KMS-11 (cell line): ENCODE measurements at regions not wholly inside any gene's neighbourhood (a gene's known extent, or its start where the extent isn't known, plus 50 kb on each side); places are given as distances from the start of the nearest gene placed in this dataset.

Source experiments
- H2AFZ ChIP-seq: fragments of 200-600 bp; sonication (generic); 2 replicates; pipeline ENCODE4 v1.6.1; 2016; ENCODE audit warnings: antibody characterized with exemption, mixed run types, low read depth
- H3K27ac ChIP-seq: fragments of 200-600 bp; sonication (generic); 2 replicates; pipeline ENCODE4 v1.6.1; 2016; ENCODE audit warnings: mild to moderate bottlenecking, mixed run types
- H3K27me3 ChIP-seq: fragments of 200-600 bp; sonication (generic); 2 replicates; pipeline ENCODE4 v1.6.1; 2017; ENCODE audit warnings: mild to moderate bottlenecking, low read depth, mixed run types, moderate library complexity; ENCODE audit not compliant: insufficient read depth
- H3K36me3 ChIP-seq: fragments of 200-600 bp; sonication (generic); 2 replicates; pipeline ENCODE4 v1.6.1; 2017; ENCODE audit warnings: mild to moderate bottlenecking, mixed run types; ENCODE audit not compliant: insufficient read depth
- H3K4me1 ChIP-seq: fragments of 200-600 bp; sonication (generic); 2 replicates; pipeline ENCODE4 v1.6.1; 2016; ENCODE audit warnings: mild to moderate bottlenecking, low read depth, mixed run types; ENCODE audit not compliant: poor library complexity, severe bottlenecking
- H3K4me2 ChIP-seq: fragments of 200-600 bp; sonication (generic); 2 replicates; pipeline ENCODE4 v1.7.0; 2016; ENCODE audit warnings: mild to moderate bottlenecking, mixed run types
- H3K4me3 ChIP-seq: fragments of 200-600 bp; sonication (generic); IDR thresholded peaks from 2 replicates; pipeline ENCODE4 v1.6.1; 2017; ENCODE audit warnings: low read depth, low read length, mixed read lengths; ENCODE audit not compliant: insufficient read depth
- H3K79me2 ChIP-seq: fragments of 200-600 bp; sonication (generic); 2 replicates; pipeline ENCODE4 v1.6.1; 2016; ENCODE audit warnings: low read depth, mixed run types; ENCODE audit not compliant: insufficient read depth
- H3K9ac ChIP-seq: fragments of 200-600 bp; sonication (generic); 2 replicates; pipeline ENCODE4 v1.6.1; 2016; ENCODE audit warnings: mild to moderate bottlenecking, mixed run types
- H4K20me1 ChIP-seq: fragments of 200-600 bp; sonication (generic); 2 replicates; pipeline ENCODE4 v1.6.1; 2016; ENCODE audit warnings: mild to moderate bottlenecking, mixed run types; ENCODE audit not compliant: insufficient read depth
- TF ChIP-seq, protein P1 (sequence below): fragments of 200-600 bp; sonication (generic); conservative IDR thresholded peaks from 2 replicates; pipeline ENCODE4 v1.6.1; 2017; ENCODE audit warnings: low read depth, mild to moderate bottlenecking, antibody characterized with exemption, low read length, moderate library complexity, mixed read lengths

DNA sequence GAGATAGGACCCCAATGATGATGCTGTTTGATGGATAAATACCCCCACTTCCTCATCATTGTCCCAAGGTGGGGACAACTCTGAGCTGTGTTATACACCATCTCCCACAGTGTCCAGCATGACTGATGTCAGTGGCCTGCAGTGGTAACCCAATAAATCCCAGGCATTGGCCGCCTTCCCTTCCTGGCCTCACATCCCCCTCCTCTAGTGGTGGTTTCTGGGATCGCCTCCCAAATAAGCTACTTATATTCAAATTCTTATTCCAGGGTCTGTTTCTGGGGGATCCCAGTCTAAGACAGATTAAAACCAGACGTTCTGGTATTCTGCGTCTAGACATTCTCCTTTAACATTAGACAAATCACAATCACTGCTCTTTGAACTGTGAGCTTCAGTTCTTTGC is 90.6 kb downstream of the SCP2D1 start:
- Histone ChIP-seq H3K9ac (no peak overlapping the region), H3K27me3 (no peaks in the 10 kb centered on the region), H3K4me1 (no peaks in the 10 kb centered on the region), H3K4me2 (no peak overlapping the region), H2AFZ (no peak overlapping the region), H3K79me2 (no peaks in the 10 kb centered on the region), H3K4me3 (no peak overlapping the region), H4K20me1 (no peaks in the 10 kb centered on the region), H3K27ac (no peak overlapping the region), H3K36me3 (no peaks in the 10 kb centered on the region)
- TF ChIP-seq, protein P1, sequence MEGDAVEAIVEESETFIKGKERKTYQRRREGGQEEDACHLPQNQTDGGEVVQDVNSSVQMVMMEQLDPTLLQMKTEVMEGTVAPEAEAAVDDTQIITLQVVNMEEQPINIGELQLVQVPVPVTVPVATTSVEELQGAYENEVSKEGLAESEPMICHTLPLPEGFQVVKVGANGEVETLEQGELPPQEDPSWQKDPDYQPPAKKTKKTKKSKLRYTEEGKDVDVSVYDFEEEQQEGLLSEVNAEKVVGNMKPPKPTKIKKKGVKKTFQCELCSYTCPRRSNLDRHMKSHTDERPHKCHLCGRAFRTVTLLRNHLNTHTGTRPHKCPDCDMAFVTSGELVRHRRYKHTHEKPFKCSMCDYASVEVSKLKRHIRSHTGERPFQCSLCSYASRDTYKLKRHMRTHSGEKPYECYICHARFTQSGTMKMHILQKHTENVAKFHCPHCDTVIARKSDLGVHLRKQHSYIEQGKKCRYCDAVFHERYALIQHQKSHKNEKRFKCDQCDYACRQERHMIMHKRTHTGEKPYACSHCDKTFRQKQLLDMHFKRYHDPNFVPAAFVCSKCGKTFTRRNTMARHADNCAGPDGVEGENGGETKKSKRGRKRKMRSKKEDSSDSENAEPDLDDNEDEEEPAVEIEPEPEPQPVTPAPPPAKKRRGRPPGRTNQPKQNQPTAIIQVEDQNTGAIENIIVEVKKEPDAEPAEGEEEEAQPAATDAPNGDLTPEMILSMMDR, result no peak

DNA sequence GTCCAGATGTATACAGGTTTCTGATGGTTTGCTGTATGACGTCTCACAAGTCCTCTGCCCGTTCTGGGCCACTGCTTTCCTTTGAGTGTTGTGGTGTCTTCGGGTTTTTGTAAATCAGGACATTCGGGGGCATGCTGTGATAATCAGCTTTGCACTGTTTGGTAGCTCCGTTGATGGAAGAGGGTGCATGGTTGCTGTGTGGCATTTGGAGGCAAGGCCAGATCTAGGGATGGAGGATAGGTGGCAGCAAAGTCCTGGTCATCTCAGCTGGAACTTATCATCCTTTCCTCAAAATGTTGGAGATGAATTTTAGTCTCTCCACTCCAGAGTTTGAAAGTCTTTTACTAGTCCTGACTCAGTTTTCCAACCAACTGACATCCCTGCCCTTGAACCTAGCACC is 91.0 kb downstream of the SCP2D1 start:
- Histone ChIP-seq H3K4me3 (no peak overlapping the region), H3K27me3 (no peaks in the 10 kb centered on the region), H3K79me2 (no peaks in the 10 kb centered on the region), H3K4me1 (no peaks in the 10 kb centered on the region), H3K36me3 (no peaks in the 10 kb centered on the region), H3K4me2 (no peak overlapping the region), H3K9ac (no peak overlapping the region), H3K27ac (no peak overlapping the region), H4K20me1 (no peaks in the 10 kb centered on the region), H2AFZ (no peak overlapping the region)
- TF ChIP-seq, protein P1, result no peak

GRCh38 chr20:18906046-18906445 is 92.5 kb downstream of the SCP2D1 start:
- H3K79me2 ChIP-seq, result no peaks in the 10 kb centered on the region
- H3K4me3 ChIP-seq, result no peak overlapping the region
- no peaks in the 10 kb centered on the region for H3K4me1 ChIP-seq
- H4K20me1 ChIP-seq, result no peaks in the 10 kb centered on the region
- H3K27me3 ChIP-seq, result no peaks in the 10 kb centered on the region
- H3K27ac ChIP-seq, result no peak overlapping the region
- TF ChIP-seq, protein P1, result no peak
- no peak overlapping the region for H2AFZ ChIP-seq
- no peak overlapping the region for H3K9ac ChIP-seq
- no peaks in the 10 kb centered on the region for H3K36me3 ChIP-seq
- H3K4me2 ChIP-seq, result no peak overlapping the region

DNA sequence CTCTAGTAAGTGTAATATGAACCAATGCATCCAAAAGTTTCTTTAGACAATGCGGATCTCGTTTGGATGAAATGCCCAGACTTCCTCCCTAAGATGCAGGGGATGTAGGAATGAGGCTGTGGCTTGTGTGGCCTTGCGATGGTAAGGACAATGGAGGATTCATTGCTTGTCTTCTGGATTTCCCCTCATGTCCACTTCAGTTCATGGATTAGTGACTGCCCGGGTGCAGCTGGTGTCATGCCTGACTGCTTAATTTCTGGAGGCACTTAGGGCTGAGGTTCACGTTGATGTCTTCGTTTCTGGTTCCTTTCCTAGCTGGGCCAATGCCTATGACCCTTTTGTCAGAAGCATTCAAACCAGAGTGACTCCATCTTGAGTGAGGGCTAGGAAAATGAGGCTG is 93.8 kb downstream of the SCP2D1 start:
- Histone ChIP-seq H4K20me1 (no peaks in the 10 kb centered on the region), H2AFZ (no peak overlapping the region), H3K9ac (no peak overlapping the region), H3K27ac (no peak overlapping the region), H3K79me2 (no peaks in the 10 kb centered on the region), H3K27me3 (no peaks in the 10 kb centered on the region), H3K4me3 (no peak overlapping the region), H3K4me2 (no peak overlapping the region), H3K36me3 (no peaks in the 10 kb centered on the region), H3K4me1 (no peaks in the 10 kb centered on the region)
- TF ChIP-seq, protein P1, result no peak
